Osteoblast (primary cell): ENCODE measurements at regions not wholly inside any gene's neighbourhood (a gene's known extent, or its start where the extent isn't known, plus 50 kb on each side); places are given as distances from the start of the nearest gene placed in this dataset.

ENCODE experiments used
- DNase-seq: peaks from one replicate; pipeline ENCODE4 v3.0.0; 2011; ENCODE audit warnings: low spot score, mixed read lengths; ENCODE audit not compliant: insufficient read length; ENCODE audit errors: missing footprints
- H2AFZ ChIP-seq: 2 replicates; pipeline ENCODE4 v1.6.0; 2011; ENCODE audit warnings: mild to moderate bottlenecking, low read length
- H3K27ac ChIP-seq: 2 replicates; pipeline ENCODE4 v1.5.1; 2011; ENCODE audit warnings: mild to moderate bottlenecking, low read depth, low read length, moderate library complexity
- H3K27me3 ChIP-seq: 2 replicates; pipeline ENCODE4 v1.6.0; 2012; ENCODE audit warnings: mild to moderate bottlenecking, control low read depth, inconsistent platforms, low read length, moderate library complexity; ENCODE audit not compliant: insufficient read depth
- H3K36me3 ChIP-seq: 2 replicates; pipeline ENCODE4 v1.5.1; 2011; ENCODE audit warnings: mild to moderate bottlenecking, low read length, control low read depth, moderate library complexity; ENCODE audit not compliant: insufficient read depth
- H3K4me1 ChIP-seq: 2 replicates; pipeline ENCODE4 v1.5.1; 2011; ENCODE audit warnings: mild to moderate bottlenecking, low read length, control low read depth, moderate library complexity; ENCODE audit not compliant: insufficient read depth
- H3K4me2 ChIP-seq: 2 replicates; pipeline ENCODE4 v1.6.0; 2011; ENCODE audit warnings: mild to moderate bottlenecking, low read length; ENCODE audit not compliant: insufficient read depth
- H3K4me3 ChIP-seq: fragments of 200-600 bp; sonication (generic); 3 replicates; pipeline ENCODE4 v1.5.1; 2012; ENCODE audit warnings: mild to moderate bottlenecking, low read length, inconsistent platforms; ENCODE audit not compliant: insufficient read depth
- H3K79me2 ChIP-seq: 2 replicates; pipeline ENCODE4 v1.6.0; 2012; ENCODE audit warnings: mild to moderate bottlenecking, low read length, control low read depth, inconsistent platforms; ENCODE audit not compliant: insufficient read depth
- H3K9me3 ChIP-seq: 2 replicates; pipeline ENCODE4 v1.5.1; 2011; ENCODE audit warnings: low read depth, low read length, control low read depth
- H4K20me1 ChIP-seq: 2 replicates; pipeline ENCODE4 v1.6.0; 2012; ENCODE audit warnings: mild to moderate bottlenecking, low read length, control low read depth; ENCODE audit not compliant: insufficient read depth
- CTCF ChIP-seq: IDR thresholded peaks from 2 replicates; pipeline ENCODE4 v1.5.1; 2011; ENCODE audit warnings: mild to moderate bottlenecking, low read depth, low read length, moderate library complexity; ENCODE audit errors: extremely low read depth

- no peak for TF ChIP-seq CTCF
- Histone ChIP-seq H3K9me3 (peaks cover 3% of the 10 kb centered on the region), H3K36me3 (no peaks in the 10 kb centered on the region), H3K27me3 (no peaks in the 10 kb centered on the region), H3K4me2 (no peak overlapping the region), H3K4me1 (no peaks in the 10 kb centered on the region), H3K27ac (no peak overlapping the region), H4K20me1 (no peaks in the 10 kb centered on the region), H2AFZ (no peak overlapping the region), H3K4me3 (no peak overlapping the region), H3K79me2 (no peaks in the 10 kb centered on the region)
- DNase-seq, result no peak
Measured at GRCh38 chr11:41897991-41898390, 438.5 kb upstream of the LRRC4C start.

GRCh38 chr11:41917900-41918299 lies 458.4 kb upstream of the LRRC4C start:
- no peak for TF ChIP-seq CTCF
- DNase-seq, result no peak
- H3K27me3 ChIP-seq, result no peaks in the 10 kb centered on the region
- H3K4me3 ChIP-seq, result no peak overlapping the region
- no peaks in the 10 kb centered on the region for H3K36me3 ChIP-seq
- no peaks in the 10 kb centered on the region for H3K79me2 ChIP-seq
- H3K4me2 ChIP-seq, result no peak overlapping the region
- H3K4me1 ChIP-seq, result no peaks in the 10 kb centered on the region
- no peak overlapping the region for H3K27ac ChIP-seq
- H2AFZ ChIP-seq, result no peak overlapping the region
- no peaks in the 10 kb centered on the region for H4K20me1 ChIP-seq
- no peaks in the 10 kb centered on the region for H3K9me3 ChIP-seq

GRCh38 chr11:41920374-41920773 lies 460.9 kb upstream of the LRRC4C start:
- TF ChIP-seq CTCF, result no peak

GRCh38 chr11:41921746-41922390 lies 462.4 kb upstream of the LRRC4C start:
- Histone ChIP-seq H3K4me2 (no peak overlapping the region), H3K4me3 (no peak overlapping the region), H3K9me3 (no peaks in the 10 kb centered on the region), H3K27me3 (no peaks in the 10 kb centered on the region), H3K4me1 (no peaks in the 10 kb centered on the region), H3K79me2 (no peaks in the 10 kb centered on the region), H2AFZ (no peak overlapping the region), H3K36me3 (no peaks in the 10 kb centered on the region), H4K20me1 (no peaks in the 10 kb centered on the region), H3K27ac (no peak overlapping the region)
- TF ChIP-seq CTCF, result no peak
- DNase-seq, result no peak

More at GRCh38 chr11:41920374-41920773, 460.9 kb upstream of the LRRC4C start:
- Histone ChIP-seq H3K79me2 (no peaks in the 10 kb centered on the region), H3K9me3 (no peaks in the 10 kb centered on the region), H3K27ac (no peak overlapping the region), H2AFZ (no peak overlapping the region), H3K4me3 (no peak overlapping the region), H3K4me2 (no peak overlapping the region), H3K27me3 (no peaks in the 10 kb centered on the region), H3K4me1 (no peaks in the 10 kb centered on the region), H4K20me1 (no peaks in the 10 kb centered on the region), H3K36me3 (no peaks in the 10 kb centered on the region)
- DNase-seq, result no peak
